ENCODE measurements at regions not wholly inside any gene's neighbourhood (a gene's known extent, or its start where the extent isn't known, plus 50 kb on each side); places are given as distances from the start of the nearest gene placed in this dataset.

DNA sequence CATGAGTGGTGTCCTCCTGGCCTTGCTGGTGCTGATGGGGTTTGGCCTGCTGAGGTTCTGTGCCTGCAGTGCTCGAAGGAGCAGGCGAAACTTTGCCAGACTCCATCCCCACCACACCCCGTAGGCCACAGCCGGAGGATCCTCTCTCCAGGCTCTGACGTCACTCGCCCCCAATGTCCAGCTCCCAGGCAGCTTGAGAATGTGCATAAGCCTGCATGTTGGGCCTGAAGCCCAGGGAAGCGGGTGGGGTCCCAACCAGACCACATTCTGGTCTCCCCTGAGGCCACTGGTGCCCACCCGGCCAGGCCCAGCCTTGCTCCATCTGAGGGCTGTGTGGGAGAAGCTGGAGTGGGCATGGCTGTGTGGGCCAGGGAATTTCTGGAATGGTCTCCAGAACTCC, 109.8 kb downstream of the ASB7 start (continued):
- TF ChIP-seq, protein P1, sequence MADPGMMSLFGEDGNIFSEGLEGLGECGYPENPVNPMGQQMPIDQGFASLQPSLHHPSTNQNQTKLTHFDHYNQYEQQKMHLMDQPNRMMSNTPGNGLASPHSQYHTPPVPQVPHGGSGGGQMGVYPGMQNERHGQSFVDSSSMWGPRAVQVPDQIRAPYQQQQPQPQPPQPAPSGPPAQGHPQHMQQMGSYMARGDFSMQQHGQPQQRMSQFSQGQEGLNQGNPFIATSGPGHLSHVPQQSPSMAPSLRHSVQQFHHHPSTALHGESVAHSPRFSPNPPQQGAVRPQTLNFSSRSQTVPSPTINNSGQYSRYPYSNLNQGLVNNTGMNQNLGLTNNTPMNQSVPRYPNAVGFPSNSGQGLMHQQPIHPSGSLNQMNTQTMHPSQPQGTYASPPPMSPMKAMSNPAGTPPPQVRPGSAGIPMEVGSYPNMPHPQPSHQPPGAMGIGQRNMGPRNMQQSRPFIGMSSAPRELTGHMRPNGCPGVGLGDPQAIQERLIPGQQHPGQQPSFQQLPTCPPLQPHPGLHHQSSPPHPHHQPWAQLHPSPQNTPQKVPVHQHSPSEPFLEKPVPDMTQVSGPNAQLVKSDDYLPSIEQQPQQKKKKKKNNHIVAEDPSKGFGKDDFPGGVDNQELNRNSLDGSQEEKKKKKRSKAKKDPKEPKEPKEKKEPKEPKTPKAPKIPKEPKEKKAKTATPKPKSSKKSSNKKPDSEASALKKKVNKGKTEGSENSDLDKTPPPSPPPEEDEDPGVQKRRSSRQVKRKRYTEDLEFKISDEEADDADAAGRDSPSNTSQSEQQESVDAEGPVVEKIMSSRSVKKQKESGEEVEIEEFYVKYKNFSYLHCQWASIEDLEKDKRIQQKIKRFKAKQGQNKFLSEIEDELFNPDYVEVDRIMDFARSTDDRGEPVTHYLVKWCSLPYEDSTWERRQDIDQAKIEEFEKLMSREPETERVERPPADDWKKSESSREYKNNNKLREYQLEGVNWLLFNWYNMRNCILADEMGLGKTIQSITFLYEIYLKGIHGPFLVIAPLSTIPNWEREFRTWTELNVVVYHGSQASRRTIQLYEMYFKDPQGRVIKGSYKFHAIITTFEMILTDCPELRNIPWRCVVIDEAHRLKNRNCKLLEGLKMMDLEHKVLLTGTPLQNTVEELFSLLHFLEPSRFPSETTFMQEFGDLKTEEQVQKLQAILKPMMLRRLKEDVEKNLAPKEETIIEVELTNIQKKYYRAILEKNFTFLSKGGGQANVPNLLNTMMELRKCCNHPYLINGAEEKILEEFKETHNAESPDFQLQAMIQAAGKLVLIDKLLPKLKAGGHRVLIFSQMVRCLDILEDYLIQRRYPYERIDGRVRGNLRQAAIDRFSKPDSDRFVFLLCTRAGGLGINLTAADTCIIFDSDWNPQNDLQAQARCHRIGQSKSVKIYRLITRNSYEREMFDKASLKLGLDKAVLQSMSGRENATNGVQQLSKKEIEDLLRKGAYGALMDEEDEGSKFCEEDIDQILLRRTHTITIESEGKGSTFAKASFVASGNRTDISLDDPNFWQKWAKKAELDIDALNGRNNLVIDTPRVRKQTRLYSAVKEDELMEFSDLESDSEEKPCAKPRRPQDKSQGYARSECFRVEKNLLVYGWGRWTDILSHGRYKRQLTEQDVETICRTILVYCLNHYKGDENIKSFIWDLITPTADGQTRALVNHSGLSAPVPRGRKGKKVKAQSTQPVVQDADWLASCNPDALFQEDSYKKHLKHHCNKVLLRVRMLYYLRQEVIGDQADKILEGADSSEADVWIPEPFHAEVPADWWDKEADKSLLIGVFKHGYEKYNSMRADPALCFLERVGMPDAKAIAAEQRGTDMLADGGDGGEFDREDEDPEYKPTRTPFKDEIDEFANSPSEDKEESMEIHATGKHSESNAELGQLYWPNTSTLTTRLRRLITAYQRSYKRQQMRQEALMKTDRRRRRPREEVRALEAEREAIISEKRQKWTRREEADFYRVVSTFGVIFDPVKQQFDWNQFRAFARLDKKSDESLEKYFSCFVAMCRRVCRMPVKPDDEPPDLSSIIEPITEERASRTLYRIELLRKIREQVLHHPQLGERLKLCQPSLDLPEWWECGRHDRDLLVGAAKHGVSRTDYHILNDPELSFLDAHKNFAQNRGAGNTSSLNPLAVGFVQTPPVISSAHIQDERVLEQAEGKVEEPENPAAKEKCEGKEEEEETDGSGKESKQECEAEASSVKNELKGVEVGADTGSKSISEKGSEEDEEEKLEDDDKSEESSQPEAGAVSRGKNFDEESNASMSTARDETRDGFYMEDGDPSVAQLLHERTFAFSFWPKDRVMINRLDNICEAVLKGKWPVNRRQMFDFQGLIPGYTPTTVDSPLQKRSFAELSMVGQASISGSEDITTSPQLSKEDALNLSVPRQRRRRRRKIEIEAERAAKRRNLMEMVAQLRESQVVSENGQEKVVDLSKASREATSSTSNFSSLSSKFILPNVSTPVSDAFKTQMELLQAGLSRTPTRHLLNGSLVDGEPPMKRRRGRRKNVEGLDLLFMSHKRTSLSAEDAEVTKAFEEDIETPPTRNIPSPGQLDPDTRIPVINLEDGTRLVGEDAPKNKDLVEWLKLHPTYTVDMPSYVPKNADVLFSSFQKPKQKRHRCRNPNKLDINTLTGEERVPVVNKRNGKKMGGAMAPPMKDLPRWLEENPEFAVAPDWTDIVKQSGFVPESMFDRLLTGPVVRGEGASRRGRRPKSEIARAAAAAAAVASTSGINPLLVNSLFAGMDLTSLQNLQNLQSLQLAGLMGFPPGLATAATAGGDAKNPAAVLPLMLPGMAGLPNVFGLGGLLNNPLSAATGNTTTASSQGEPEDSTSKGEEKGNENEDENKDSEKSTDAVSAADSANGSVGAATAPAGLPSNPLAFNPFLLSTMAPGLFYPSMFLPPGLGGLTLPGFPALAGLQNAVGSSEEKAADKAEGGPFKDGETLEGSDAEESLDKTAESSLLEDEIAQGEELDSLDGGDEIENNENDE (IDR thresholded peaks at IDR 0.05; ENCODE audit: insufficient replicate concordance, low read length) = no peak
- TF ChIP-seq CHD1 (IDR thresholded peaks at IDR 0.05; ENCODE audit: low read depth, low read length) (no peak), GTF2F1 (IDR thresholded peaks at IDR 0.05; ENCODE audit: borderline replicate concordance, low read depth, low read length) (no peak)

Measured in H1 (cell line).